A673 (cell line): ENCODE measurements at regions not wholly inside any gene's neighbourhood (a gene's known extent, or its start where the extent isn't known, plus 50 kb on each side); places are given as distances from the start of the nearest gene placed in this dataset.
A peak's percentile ranks its signal among the peaks of the same experiment; 100 is the strongest.

Source experiments
- BruUV-seq: library from RNA; stranded (reverse); fragments of 400-500 nt; replicated peaks from 2 replicates; lab custom pipeline; 2021; lab: Mats Ljungman, UMichigan
- CTCF ChIA-PET: fragments of 300-600 bp; sonication (Branson Sonifier 250); formaldehyde crosslinking; loops from one replicate; lab custom pipeline; 2022; ENCODE audit warnings: antibody characterized with exemption; lab: Charles Lee
- POLR2A ChIA-PET: fragments of 300-600 bp; sonication (Branson Sonifier 250); formaldehyde crosslinking; loops from one replicate; lab custom pipeline; 2022; ENCODE audit warnings: antibody characterized with exemption; ENCODE audit not compliant: low non-redundant PET; lab: Charles Lee
- DNase-seq: peaks from one replicate; pipeline ENCODE4 v3.0.0-alpha.2; 2015; ENCODE audit warnings: low spot score
- H3K27ac ChIP-seq: fragments of 200-600 bp; sonication (generic); 2 replicates; pipeline ENCODE4 v1.5.1; 2016; ENCODE audit warnings: mixed run types, low read depth, mild to moderate bottlenecking, mixed read lengths, antibody characterized with exemption, low read length; ENCODE audit not compliant: poor library complexity, severe bottlenecking
- H3K27me3 ChIP-seq: fragments of 200-600 bp; sonication (generic); replicated peaks from 2 replicates; pipeline ENCODE4 v1.6.1; 2017; ENCODE audit warnings: mixed run types, low read depth, mild to moderate bottlenecking, mixed read lengths, antibody characterized with exemption, low read length; ENCODE audit not compliant: insufficient read depth, poor library complexity
- H3K36me3 ChIP-seq: fragments of 200-600 bp; sonication (generic); 2 replicates; pipeline ENCODE4 v1.6.1; 2016; ENCODE audit warnings: mixed run types, mild to moderate bottlenecking, mixed read lengths, antibody characterized with exemption, low read length; ENCODE audit not compliant: insufficient read depth, poor library complexity, severe bottlenecking
- H3K4me1 ChIP-seq: fragments of 200-600 bp; sonication (generic); 2 replicates; pipeline ENCODE4 v1.6.1; 2017; ENCODE audit warnings: mixed run types, mild to moderate bottlenecking, mixed read lengths, antibody characterized with exemption, low read length; ENCODE audit not compliant: insufficient read depth, poor library complexity, severe bottlenecking
- H3K4me3 ChIP-seq: fragments of 200-600 bp; sonication (generic); 2 replicates; pipeline ENCODE4 v1.5.1; 2016; ENCODE audit warnings: low read depth, mixed run types, mild to moderate bottlenecking, mixed read lengths, low read length; ENCODE audit not compliant: poor library complexity, severe bottlenecking
- H3K9me3 ChIP-seq: fragments of 200-600 bp; sonication (generic); 2 replicates; pipeline ENCODE4 v1.6.1; 2016; ENCODE audit warnings: mixed run types, low read depth, mild to moderate bottlenecking, mixed read lengths, antibody characterized with exemption, low read length; ENCODE audit not compliant: poor library complexity, severe bottlenecking
- CTCF ChIP-seq: fragments of 300-800, 200-600 bp; sonication (generic); conservative IDR thresholded peaks from 2 replicates; pipeline ENCODE4 v1.5.1; 2017; ENCODE audit warnings: low read depth, mild to moderate bottlenecking, antibody characterized with exemption, low read length, moderate library complexity, mixed read lengths
- EZH2 ChIP-seq: fragments of 200-600 bp; sonication (generic); IDR thresholded peaks from 2 replicates; pipeline ENCODE4 v1.6.1; 2017; ENCODE audit warnings: borderline replicate concordance, low read depth, mild to moderate bottlenecking, mixed read lengths, antibody characterized with exemption, low read length; ENCODE audit not compliant: poor library complexity, severe bottlenecking
- intact Hi-C: fragments of 100-400 bp; cut with micrococcal nuclease; formaldehyde crosslinking; loops from one replicate; pipeline ENCODE4 v1.10.0; 2022; ENCODE audit not compliant: unreplicated experiment

GRCh38 chr4:174036111-174036510, 247.4 kb downstream of the FBXO8 start:
- DNase-seq: peak; percentile 60
- CTCF ChIA-PET: interaction anchor here (0.5 kb wide), 1 partner anchor 1022 kb away, joined by 12 read pairs; no protein-coding TSS in a partner anchor
- intact Hi-C loops: no loop called here

GRCh38 chr4:174023641-174024040, 259.8 kb downstream of the FBXO8 start:
- no peaks in the 10 kb centered on the region for H3K27me3 ChIP-seq
- TF ChIP-seq CTCF (no peak), EZH2 (no peak)
- intact Hi-C loops: no loop called here
- H3K27ac ChIP-seq: no peak overlapping the region
- ChIA-PET CTCF (no interaction called here), POLR2A (no interaction called here)
- H3K4me3 ChIP-seq: no peak overlapping the region
- no peaks in the 10 kb centered on the region for H3K36me3 ChIP-seq
- peaks cover 5% of the 10 kb centered on the region for H3K4me1 ChIP-seq
- peak; percentile 64 for DNase-seq
- no TSS peak for BruUV-seq
- no peaks in the 10 kb centered on the region for H3K9me3 ChIP-seq

More at GRCh38 chr4:174036111-174036510, 247.4 kb downstream of the FBXO8 start:
- Histone ChIP-seq H3K4me3 (no peak overlapping the region), H3K27me3 (no peaks in the 10 kb centered on the region), H3K4me1 (peaks cover 37% of the 10 kb centered on the region), H3K27ac (peak overlapping the region; percentile 38), H3K9me3 (no peaks in the 10 kb centered on the region), H3K36me3 (no peaks in the 10 kb centered on the region)
- no TSS peak for BruUV-seq
- POLR2A ChIA-PET: no interaction called here
- TF ChIP-seq EZH2 (no peak), CTCF (no peak)

- TF ChIP-seq EZH2 (no peak), CTCF (no peak)
- ChIA-PET POLR2A (no interaction called here), CTCF (no interaction called here)
- no peak overlapping the region for H3K4me3 ChIP-seq
- no peaks in the 10 kb centered on the region for H3K36me3 ChIP-seq
- intact Hi-C loops: no loop called here
- no peaks in the 10 kb centered on the region for H3K27me3 ChIP-seq
- no peak overlapping the region for H3K27ac ChIP-seq
- no TSS peak for BruUV-seq
- H3K9me3 ChIP-seq: no peaks in the 10 kb centered on the region
- peaks cover 5% of the 10 kb centered on the region for H3K4me1 ChIP-seq
- no peak for DNase-seq
Measured at GRCh38 chr4:174018236-174018635, 265.2 kb downstream of the FBXO8 start.
